Sigmoid colon (tissue), 6 donors: ENCODE measurements at regions not wholly inside any gene's neighbourhood (a gene's known extent, or its start where the extent isn't known, plus 50 kb on each side); places are given as distances from the start of the nearest gene placed in this dataset.

Source experiments
- DNase-seq: peaks from one replicate; pipeline ENCODE4 v3.0.0-alpha.2; 2019
- H3K27ac ChIP-seq, 4 donors: fragments of 200-600 bp; sonication (generic); one replicate each; pipeline ENCODE4 v1.5.1; 2016 to 2019; ENCODE audit warnings: mild to moderate bottlenecking in 1 of 4
- H3K27me3 ChIP-seq, 3 donors: fragments of 200-600 bp; sonication (generic); one replicate each; pipeline ENCODE4 v1.5.1; 2019; ENCODE audit warnings: mild to moderate bottlenecking in 1 of 3
- H3K36me3 ChIP-seq, 4 donors: fragments of 200-600 bp; sonication (generic); one replicate each; pipeline ENCODE4 v1.5.1; 2016 to 2019
- H3K4me1 ChIP-seq, 4 donors: fragments of 200-600 bp; sonication (generic); one replicate each; pipeline ENCODE4 v1.5.1; 2017 to 2019
- H3K4me3 ChIP-seq, 4 donors: fragments of 200-600 bp; sonication (generic); one replicate each; pipeline ENCODE4 v1.5.1; 2017 to 2019; ENCODE audit warnings: mild to moderate bottlenecking in 2 of 4, moderate library complexity in 1 of 4
- H3K9me3 ChIP-seq, 4 donors: fragments of 200-600 bp in 3 of 4; sonication (generic) in 3 of 4; one replicate each; pipeline versions ENCODE4 v1.5.1 to v1.6.1; 2013 to 2019
- EP300 ChIP-seq, 4 donors: sonication (generic); formaldehyde crosslinking; IDR thresholded peaks; one replicate each; pipeline ENCODE4 v1.6.1; 2017; ENCODE audit warnings: antibody characterized with exemption in 4 of 4
- POLR2A ChIP-seq, 2 donors: fragments of 450-650 bp; IDR thresholded peaks; one replicate each; pipeline ENCODE4 v1.6.1; 2016; ENCODE audit warnings: antibody characterized with exemption in 2 of 2, mild to moderate bottlenecking in 2 of 2, moderate library complexity in 2 of 2
- POLR2AphosphoS5 ChIP-seq, 4 donors: sonication (generic); formaldehyde crosslinking; IDR thresholded peaks; one replicate each; pipeline ENCODE4 v1.6.1; 2017; ENCODE audit warnings: antibody characterized with exemption in 4 of 4
- WGBS, 2 donors: extraction: QIAGEN DNeasy Blood & Tissue Kit; methylation state at CpG; one replicate each; pipeline ENCODE4 v1.1.7; 2013; 5-methylcytosine and 5-hydroxymethylcytosine counted together
- intact Hi-C: fragments of 100-400 bp; cut with DNase I; formaldehyde crosslinking; loops from one replicate; pipeline ENCODE4 v1.15.1; 2023
- TF ChIP-seq, protein P1 (sequence below), 4 experiments: fragments of 450-650 bp in 3 of 4; fragments of 200-600 bp in 1 of 4; IDR thresholded peaks; one replicate each; pipeline ENCODE4 v1.5.1; 2016 to 2019; ENCODE audit warnings: antibody characterized with exemption in 4 of 4, mild to moderate bottlenecking in 3 of 4, moderate library complexity in 2 of 4
- donor health status: healthy with polysubstance abuse.
- donor health status: healthy.

DNA sequence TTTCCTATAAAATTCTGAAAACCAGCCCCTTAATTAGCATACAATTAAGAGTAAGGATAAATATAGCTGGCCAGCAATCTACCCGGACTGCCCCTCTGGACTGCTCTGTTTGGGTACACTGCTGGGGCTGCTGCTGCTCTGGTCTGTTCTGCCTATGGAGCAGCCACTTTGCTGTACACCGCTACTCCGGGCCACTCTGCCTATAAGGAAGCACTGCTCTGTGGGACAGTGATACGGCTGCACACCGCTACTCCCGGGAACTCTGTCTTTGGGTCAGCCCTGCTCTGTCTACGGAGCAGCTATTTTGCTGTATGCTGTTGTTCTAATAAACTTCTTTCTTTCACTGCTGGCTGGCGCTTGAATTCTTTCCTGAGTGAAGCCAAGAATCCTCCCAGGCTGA, 316.5 kb upstream of the PLSCR5 start:
- H3K36me3 ChIP-seq: no peaks in the 10 kb centered on the region
- no peaks in the 10 kb centered on the region for H3K9me3 ChIP-seq
- no peak for DNase-seq
- H3K27ac ChIP-seq: no peak overlapping the region
- no peaks in the 10 kb centered on the region for H3K4me1 ChIP-seq
- WGBS, 2 donors: 92% methylated on average over 8 of the region's 8 CpGs
- no peak for TF ChIP-seq POLR2A (IDR thresholded peaks at IDR 0.05)
- no peak for TF ChIP-seq EP300 (IDR thresholded peaks at IDR 0.05)
- no peak for TF ChIP-seq POLR2AphosphoS5 (IDR thresholded peaks at IDR 0.05)
- TF ChIP-seq, protein P1, sequence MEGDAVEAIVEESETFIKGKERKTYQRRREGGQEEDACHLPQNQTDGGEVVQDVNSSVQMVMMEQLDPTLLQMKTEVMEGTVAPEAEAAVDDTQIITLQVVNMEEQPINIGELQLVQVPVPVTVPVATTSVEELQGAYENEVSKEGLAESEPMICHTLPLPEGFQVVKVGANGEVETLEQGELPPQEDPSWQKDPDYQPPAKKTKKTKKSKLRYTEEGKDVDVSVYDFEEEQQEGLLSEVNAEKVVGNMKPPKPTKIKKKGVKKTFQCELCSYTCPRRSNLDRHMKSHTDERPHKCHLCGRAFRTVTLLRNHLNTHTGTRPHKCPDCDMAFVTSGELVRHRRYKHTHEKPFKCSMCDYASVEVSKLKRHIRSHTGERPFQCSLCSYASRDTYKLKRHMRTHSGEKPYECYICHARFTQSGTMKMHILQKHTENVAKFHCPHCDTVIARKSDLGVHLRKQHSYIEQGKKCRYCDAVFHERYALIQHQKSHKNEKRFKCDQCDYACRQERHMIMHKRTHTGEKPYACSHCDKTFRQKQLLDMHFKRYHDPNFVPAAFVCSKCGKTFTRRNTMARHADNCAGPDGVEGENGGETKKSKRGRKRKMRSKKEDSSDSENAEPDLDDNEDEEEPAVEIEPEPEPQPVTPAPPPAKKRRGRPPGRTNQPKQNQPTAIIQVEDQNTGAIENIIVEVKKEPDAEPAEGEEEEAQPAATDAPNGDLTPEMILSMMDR (IDR thresholded peaks at IDR 0.05): no peak
- intact Hi-C loops: no loop called here
- H3K27me3 ChIP-seq: no peaks in the 10 kb centered on the region
- H3K4me3 ChIP-seq: no peak overlapping the region

DNA sequence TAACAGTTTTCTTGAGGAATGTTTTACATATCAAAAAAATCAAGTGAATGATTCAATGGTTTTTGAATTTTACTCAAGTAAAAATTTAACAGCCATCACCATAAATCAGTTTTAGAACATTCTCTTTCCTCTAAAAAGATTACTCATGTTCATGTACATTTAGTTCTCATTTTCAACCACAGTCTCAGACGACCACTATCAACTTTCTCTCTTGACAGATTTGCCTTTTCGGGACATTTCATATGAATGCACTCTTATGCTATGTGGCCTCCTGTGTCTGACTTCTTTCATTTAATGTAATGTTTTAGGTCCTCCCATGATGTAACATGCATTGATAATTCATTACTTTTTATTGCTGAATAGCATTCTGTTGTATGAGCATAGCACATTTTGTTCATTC, 309.3 kb upstream of the PLSCR5 start:
- Histone ChIP-seq H3K9me3 (no peaks in the 10 kb centered on the region), H3K27ac (no peak overlapping the region), H3K36me3 (no peaks in the 10 kb centered on the region), H3K4me3 (no peak overlapping the region), H3K4me1 (peaks cover 0 to 37% (median 19%) of the 10 kb centered on the region in 4 donors), H3K27me3 (no peaks in the 10 kb centered on the region)
- TF ChIP-seq POLR2A (IDR thresholded peaks at IDR 0.05) (no peak), POLR2AphosphoS5 (IDR thresholded peaks at IDR 0.05) (no peak), EP300 (IDR thresholded peaks at IDR 0.05) (no peak)
- TF ChIP-seq, protein P1 (IDR thresholded peaks at IDR 0.05): no peak
- DNase-seq: no peak
- WGBS, 2 donors: 74 to 81% methylated on average over 2 of the region's 2 CpGs
- intact Hi-C loops: no loop called here

GRCh38 chr3:146912241-146913015, 307.3 kb upstream of the PLSCR5 start:
- H3K27me3 ChIP-seq: no peaks in the 10 kb centered on the region
- peak overlapping the region in 3 of 4 donors; percentile 59 to 69 (median 69) for H3K27ac ChIP-seq
- H3K4me1 ChIP-seq: peaks cover 0 to 37% (median 20%) of the 10 kb centered on the region in 4 donors
- no peak for DNase-seq
- no peaks in the 10 kb centered on the region for H3K9me3 ChIP-seq
- WGBS, 2 donors: 54 to 56% methylated on average over 8 of the region's 8 CpGs
- H3K36me3 ChIP-seq: no peaks in the 10 kb centered on the region
- peak overlapping the region in 2 of 4 donors; percentile 0 to 6 for H3K4me3 ChIP-seq
- intact Hi-C loops: no loop called here
- TF ChIP-seq POLR2A (IDR thresholded peaks at IDR 0.05) (no peak), POLR2AphosphoS5 (IDR thresholded peaks at IDR 0.05) (peak in 1 of 4 donors; percentile 18), EP300 (IDR thresholded peaks at IDR 0.05) (no peak)
- TF ChIP-seq, protein P1 (IDR thresholded peaks at IDR 0.05): no peak

DNA sequence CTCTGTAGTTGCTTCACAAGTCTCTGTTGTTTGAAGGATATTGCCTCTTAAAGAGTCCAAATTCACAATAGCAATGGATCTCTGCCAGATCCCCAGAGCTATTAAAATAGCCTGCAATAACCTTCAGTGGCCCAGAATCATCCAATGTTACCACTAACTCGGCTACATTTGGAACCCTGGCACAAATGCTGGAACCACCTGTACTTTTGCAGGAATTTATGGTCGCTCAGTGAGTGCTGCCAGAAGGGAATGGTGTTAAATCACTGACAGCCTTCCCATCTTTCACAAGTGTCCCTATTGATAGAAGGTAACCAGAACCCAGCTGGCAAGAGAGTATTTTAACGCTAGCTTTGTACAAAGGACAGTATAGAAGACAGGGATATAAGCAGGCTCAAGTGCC, 298.8 kb upstream of the PLSCR5 start:
- no peaks in the 10 kb centered on the region for H3K27me3 ChIP-seq
- 46 to 65% methylated on average over 3 of the region's 3 CpGs for WGBS, 2 donors
- H3K27ac ChIP-seq: peak overlapping the region in 3 of 4 donors; percentile 46 to 65 (median 54)
- intact Hi-C loops: no loop called here
- DNase-seq: peak; percentile 77
- peaks cover 0 to 36% (median 25%) of the 10 kb centered on the region in 4 donors for H3K4me1 ChIP-seq
- H3K9me3 ChIP-seq: no peaks in the 10 kb centered on the region
- TF ChIP-seq, protein P1 (IDR thresholded peaks at IDR 0.05): no peak
- TF ChIP-seq EP300 (IDR thresholded peaks at IDR 0.05) (peak; percentile 20 to 69 (median 38)), POLR2A (IDR thresholded peaks at IDR 0.05) (no peak), POLR2AphosphoS5 (IDR thresholded peaks at IDR 0.05) (peak; percentile 43 to 83 (median 70))
- no peaks in the 10 kb centered on the region for H3K36me3 ChIP-seq
- no peak overlapping the region for H3K4me3 ChIP-seq
